Right lobe of liver (tissue), 4 donors: ENCODE measurements at regions not wholly inside any gene's neighbourhood (a gene's known extent, or its start where the extent isn't known, plus 50 kb on each side); places are given as distances from the start of the nearest gene placed in this dataset.

Source experiments
- POLR2A ChIP-seq: fragments of 450-650 bp; IDR thresholded peaks from one replicate; pipeline ENCODE4 v1.6.1; 2017; ENCODE audit warnings: antibody characterized with exemption, mild to moderate bottlenecking
- TF ChIP-seq, protein P1 (sequence below), 4 donors: fragments of 200-600 bp in 3 of 4; fragments of 450-650 bp in 1 of 4; IDR thresholded peaks; one replicate each; pipeline versions ENCODE4 v1.5.1 to v1.8.0; 2016 to 2022; ENCODE audit warnings: antibody characterized with exemption in 4 of 4, mild to moderate bottlenecking in 2 of 4
- donor health status: DM: no; HTN: no; CAD: no.
- donor health status: DM: no; HTN: no; CAD: no.
- donor health status: DM: no; HTN: yes; CAD: no.

DNA sequence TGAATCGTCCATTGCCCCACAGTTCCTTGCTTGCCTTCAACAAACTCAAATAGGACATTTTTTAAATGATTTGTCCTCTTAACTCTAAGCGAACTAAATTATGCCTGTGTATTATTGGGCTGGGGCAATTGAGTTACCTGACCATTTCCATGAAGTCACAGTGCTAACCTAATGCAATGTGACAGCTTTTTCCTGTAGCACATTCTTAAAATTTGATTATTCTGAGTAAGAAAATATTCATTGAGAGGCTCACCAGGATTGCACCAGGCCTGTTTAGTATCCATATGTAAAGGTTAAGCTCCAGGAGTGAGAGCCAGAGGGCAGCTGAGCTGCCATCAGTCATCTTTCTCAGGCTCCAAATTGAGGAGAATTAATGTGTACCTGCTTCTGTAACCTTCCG lies 90.9 kb downstream of the GPR65 start:
- TF ChIP-seq, protein P1, sequence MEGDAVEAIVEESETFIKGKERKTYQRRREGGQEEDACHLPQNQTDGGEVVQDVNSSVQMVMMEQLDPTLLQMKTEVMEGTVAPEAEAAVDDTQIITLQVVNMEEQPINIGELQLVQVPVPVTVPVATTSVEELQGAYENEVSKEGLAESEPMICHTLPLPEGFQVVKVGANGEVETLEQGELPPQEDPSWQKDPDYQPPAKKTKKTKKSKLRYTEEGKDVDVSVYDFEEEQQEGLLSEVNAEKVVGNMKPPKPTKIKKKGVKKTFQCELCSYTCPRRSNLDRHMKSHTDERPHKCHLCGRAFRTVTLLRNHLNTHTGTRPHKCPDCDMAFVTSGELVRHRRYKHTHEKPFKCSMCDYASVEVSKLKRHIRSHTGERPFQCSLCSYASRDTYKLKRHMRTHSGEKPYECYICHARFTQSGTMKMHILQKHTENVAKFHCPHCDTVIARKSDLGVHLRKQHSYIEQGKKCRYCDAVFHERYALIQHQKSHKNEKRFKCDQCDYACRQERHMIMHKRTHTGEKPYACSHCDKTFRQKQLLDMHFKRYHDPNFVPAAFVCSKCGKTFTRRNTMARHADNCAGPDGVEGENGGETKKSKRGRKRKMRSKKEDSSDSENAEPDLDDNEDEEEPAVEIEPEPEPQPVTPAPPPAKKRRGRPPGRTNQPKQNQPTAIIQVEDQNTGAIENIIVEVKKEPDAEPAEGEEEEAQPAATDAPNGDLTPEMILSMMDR (IDR thresholded peaks at IDR 0.05): no peak
- no peak for TF ChIP-seq POLR2A
